ENCODE measurements at regions not wholly inside any gene's neighbourhood (a gene's known extent, or its start where the extent isn't known, plus 50 kb on each side); places are given as distances from the start of the nearest gene placed in this dataset.

GRCh38 chr5:91957666-91958065 lies 574.5 kb upstream of the ARRDC3 start:
- no peak overlapping the region for H3K27ac ChIP-seq
- no peak for TF ChIP-seq CTCF (IDR thresholded peaks at IDR 0.05)
- no peak for TF ChIP-seq ZFX (IDR thresholded peaks at IDR 0.05; ENCODE audit: borderline replicate concordance)

GRCh38 chr5:91956738-91957137 lies 573.6 kb upstream of the ARRDC3 start:
- TF ChIP-seq CTCF (IDR thresholded peaks at IDR 0.05) (no peak), ZFX (IDR thresholded peaks at IDR 0.05; ENCODE audit: borderline replicate concordance) (no peak)
- no peak overlapping the region for H3K27ac ChIP-seq

GRCh38 chr5:91955610-91956009 lies 572.5 kb upstream of the ARRDC3 start:
- TF ChIP-seq CTCF (IDR thresholded peaks at IDR 0.05) (no peak), ZFX (IDR thresholded peaks at IDR 0.05; ENCODE audit: borderline replicate concordance) (no peak)
- no peak overlapping the region for H3K27ac ChIP-seq

GRCh38 chr5:91954136-91954535 lies 571.0 kb upstream of the ARRDC3 start:
- TF ChIP-seq CTCF (IDR thresholded peaks at IDR 0.05) = no peak
- no peak for TF ChIP-seq ZFX (IDR thresholded peaks at IDR 0.05; ENCODE audit: borderline replicate concordance)
- no peak overlapping the region for H3K27ac ChIP-seq

- H3K27ac ChIP-seq = no peak overlapping the region
- no peak for TF ChIP-seq ZFX (IDR thresholded peaks at IDR 0.05; ENCODE audit: borderline replicate concordance)
- TF ChIP-seq CTCF (IDR thresholded peaks at IDR 0.05) = no peak
These were observed 567.2 kb upstream of the ARRDC3 start for GRCh38 chr5:91950328-91950727.

GRCh38 chr5:91946870-91947269 lies 563.8 kb upstream of the ARRDC3 start:
- no peak overlapping the region for H3K27ac ChIP-seq
- TF ChIP-seq CTCF (IDR thresholded peaks at IDR 0.05) = no peak
- TF ChIP-seq ZFX (IDR thresholded peaks at IDR 0.05; ENCODE audit: borderline replicate concordance) = no peak

- H3K27ac ChIP-seq = no peak overlapping the region
- TF ChIP-seq CTCF (IDR thresholded peaks at IDR 0.05) = no peak
- TF ChIP-seq ZFX (IDR thresholded peaks at IDR 0.05; ENCODE audit: borderline replicate concordance) = no peak
These were observed 558.5 kb upstream of the ARRDC3 start for GRCh38 chr5:91941588-91941987.
